ENCODE measurements at regions not wholly inside any gene's neighbourhood (a gene's known extent, or its start where the extent isn't known, plus 50 kb on each side); places are given as distances from the start of the nearest gene placed in this dataset.

- Histone ChIP-seq H2AK5ac (ENCODE audit: insufficient read length, low read length) (no peak overlapping the region), H2BK5ac (ENCODE audit: insufficient read length, low read length) (no peak overlapping the region), H3K14ac (ENCODE audit: insufficient read depth, low read length) (no peak overlapping the region), H3K4me2 (ENCODE audit: insufficient read depth, insufficient read length, low read length) (no peak overlapping the region), H3K9me3 (ENCODE audit: control insufficient read depth, low read depth, low read length) (no peaks in the 10 kb centered on the region), H3K4ac (ENCODE audit: low read depth, low read length) (no peak overlapping the region), H4K8ac (replicated peaks; ENCODE audit: insufficient read length, low read depth, low read length) (no peak overlapping the region), H2AFZ (ENCODE audit: low read length) (no peak overlapping the region), H3K79me1 (ENCODE audit: insufficient read depth, low read depth, low read length, poor library complexity, severe bottlenecking) (no peaks in the 10 kb centered on the region), H3K27me3 (ENCODE audit: insufficient read depth, low read length) (no peaks in the 10 kb centered on the region), H3T11ph (ENCODE audit: low read length) (no peak overlapping the region), H2BK15ac (ENCODE audit: low read depth, low read length) (no peak overlapping the region), H3K4me1 (ENCODE audit: insufficient read depth, low read length) (no peaks in the 10 kb centered on the region), H4K91ac (ENCODE audit: insufficient read length, low read depth, low read length) (no peak overlapping the region), H3K9ac (ENCODE audit: extremely low read depth, insufficient read length, low read length) (no peak overlapping the region), H2BK20ac (ENCODE audit: low read depth, low read length, poor library complexity, severe bottlenecking) (no peak overlapping the region), H3K23me2 (ENCODE audit: insufficient read length, low read depth, low read length, poor library complexity, severe bottlenecking) (no peaks in the 10 kb centered on the region), H2BK12ac (ENCODE audit: insufficient read length, low read depth, low read length) (no peak overlapping the region), H3K79me2 (ENCODE audit: insufficient read depth, low read length) (no peaks in the 10 kb centered on the region), H3K27ac (ENCODE audit: insufficient read length, low read depth, low read length) (no peak overlapping the region), H3K23ac (ENCODE audit: insufficient read length, low read depth, low read length) (no peak overlapping the region), H4K20me1 (ENCODE audit: control insufficient read depth, insufficient read depth, insufficient read length) (no peaks in the 10 kb centered on the region), H2BK120ac (ENCODE audit: low read depth, low read length, poor library complexity, severe bottlenecking) (no peak overlapping the region), H3K18ac (ENCODE audit: insufficient read length, low read depth, low read length) (no peak overlapping the region), H4K5ac (ENCODE audit: insufficient read length, low read depth, low read length) (no peak overlapping the region), H3K56ac (ENCODE audit: insufficient read length, low read depth, low read length) (no peak overlapping the region)
- Mint-ChIP-seq H3K36me3 (ENCODE audit: insufficient read depth in 1 of 3, low read depth in 3 of 3) (no peaks in the 10 kb centered on the region), H3K4me1 (no peaks in the 10 kb centered on the region), H3K27me3 (ENCODE audit: low read depth) (no peaks in the 10 kb centered on the region), H3K4me3 (no peak overlapping the region), H3K27ac (no peak overlapping the region), H3K9me3 (no peaks in the 10 kb centered on the region)
- DNase-seq: no peak
- WGBS (ENCODE audit: extremely low coverage, insufficient read length, low lambda C conversion rate): no CpG with 5 or more reads among the region's 3 CpGs
- TF ChIP-seq CTCF (conservative IDR thresholded peaks at IDR 0.05): no peak
These were observed 425.3 kb downstream of the EPM2A start for GRCh38 chr6:145309842-145310535.

Data from H9 (cell line).